GM19468 (cell line): ENCODE measurements at regions not wholly inside any gene's neighbourhood (a gene's known extent, or its start where the extent isn't known, plus 50 kb on each side); places are given as distances from the start of the nearest gene placed in this dataset.
"Not testable (repeated sequence)": the region's sequence is repeated elsewhere in the genome, so short reads cannot be mapped to it uniquely, and the experiment has no call there.

ENCODE experiments used
- ATAC-seq: cut with Tn5 transposase; IDR thresholded peaks from one replicate; pipeline ENCODE4 v1.9.1; 2021; ENCODE audit warnings: mild to moderate bottlenecking, moderate library complexity, moderate number of reproducible peaks; ENCODE audit not compliant: unreplicated experiment; ENCODE audit errors: extremely low read depth

DNA sequence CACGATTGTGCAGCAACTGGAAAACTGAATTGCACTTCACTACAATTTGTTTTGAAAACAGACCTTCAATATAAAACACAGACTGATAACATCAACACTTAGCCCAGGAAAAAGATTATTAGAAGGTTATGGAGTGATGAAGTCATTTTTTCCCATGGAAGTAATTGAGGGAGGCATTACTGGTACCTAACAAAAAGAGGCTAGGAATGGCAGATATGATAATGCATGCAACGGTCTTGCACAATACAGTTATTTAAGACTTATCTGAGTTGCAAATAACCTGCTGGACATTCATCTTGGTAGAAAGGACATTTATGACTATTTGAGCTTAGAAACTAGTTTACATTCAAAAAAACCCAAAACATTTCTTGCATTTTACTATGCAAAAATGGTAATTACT is 1031.9 kb downstream of the FAT4 start:
- ATAC-seq: no peak

DNA sequence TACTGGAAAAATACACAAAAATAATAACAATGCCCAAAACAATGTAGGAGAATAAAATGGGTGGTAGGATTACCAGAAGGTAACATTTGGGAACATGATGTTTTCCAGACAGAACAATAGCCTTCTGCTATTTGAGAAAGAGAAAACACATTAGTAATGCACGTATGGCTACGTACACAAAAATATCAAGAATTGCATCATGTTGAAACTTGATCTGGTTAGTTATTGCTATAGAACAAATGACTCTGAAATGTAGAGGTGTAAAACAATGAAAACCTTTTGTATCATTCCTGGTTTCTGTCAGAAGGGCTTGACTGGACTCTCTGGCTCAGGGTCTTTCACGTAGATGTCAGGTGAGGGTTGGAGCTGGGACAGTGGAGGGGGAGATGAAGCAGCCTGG is 1040.0 kb downstream of the FAT4 start:
- ATAC-seq: no peak

DNA sequence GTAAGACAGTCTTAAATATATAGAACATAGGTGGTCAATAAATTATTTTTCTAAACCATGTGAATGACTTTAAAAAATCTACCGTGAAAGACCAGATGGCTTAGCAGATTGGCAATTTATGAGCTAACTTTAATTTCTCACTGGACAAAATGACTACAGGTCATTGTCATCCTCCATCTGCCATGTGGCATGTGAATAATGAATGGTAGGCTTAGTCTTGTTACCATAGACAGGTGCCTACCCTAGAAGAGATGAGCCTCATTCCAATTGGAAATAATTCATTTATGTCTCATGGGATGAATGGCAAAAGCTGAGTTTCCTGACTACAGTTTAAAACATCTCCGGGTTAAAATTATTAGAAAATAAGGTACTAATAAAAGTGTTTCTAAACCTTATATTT is 1043.3 kb downstream of the FAT4 start:
- ATAC-seq: no peak

DNA sequence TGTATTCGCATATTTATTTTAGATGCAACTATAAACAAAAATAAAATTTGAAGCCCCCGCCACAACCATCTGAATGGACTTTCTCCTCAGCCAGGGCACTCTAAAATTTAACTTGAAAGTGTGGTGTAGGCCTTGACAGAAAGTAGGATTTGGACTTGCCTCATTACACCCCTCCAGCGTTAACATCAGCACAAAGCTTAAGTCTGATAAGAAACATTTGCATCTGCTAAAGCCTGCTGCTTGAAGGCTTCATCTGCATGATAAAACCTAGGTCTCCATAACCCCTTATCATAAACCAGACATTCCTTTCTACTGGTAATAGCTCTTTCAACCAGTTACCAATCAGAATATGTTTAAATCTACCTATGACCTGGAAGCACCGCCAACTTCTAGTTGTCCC is 1046.5 kb downstream of the FAT4 start:
- no peak for ATAC-seq

DNA sequence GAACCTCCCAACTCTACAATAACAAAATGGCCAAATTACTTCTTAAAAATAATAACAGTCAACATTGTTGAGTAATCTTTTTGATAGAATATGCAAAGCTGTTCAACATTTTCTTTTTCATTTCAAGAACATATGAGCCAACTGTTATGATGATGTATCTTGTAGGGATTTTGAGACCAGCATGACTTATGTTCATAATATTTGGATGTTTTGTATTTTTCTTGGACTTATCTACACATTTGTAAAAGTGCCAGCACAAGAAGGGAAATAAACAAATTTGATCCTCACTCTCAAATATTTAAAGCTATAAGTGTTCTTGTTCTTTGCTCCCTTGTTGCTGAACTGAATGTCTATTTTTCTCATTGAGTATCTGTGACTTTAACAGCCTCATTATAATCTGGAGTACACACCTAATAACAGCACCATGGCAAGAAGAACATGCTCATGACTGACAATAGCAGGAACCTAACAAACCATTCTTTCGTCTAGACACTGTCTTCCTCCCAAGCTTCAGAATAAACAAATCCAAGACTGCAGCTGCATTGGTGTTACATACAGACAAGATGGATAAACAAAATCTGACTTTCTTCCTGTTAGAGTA is 1049.7 kb downstream of the FAT4 start:
- ATAC-seq: no peak

DNA sequence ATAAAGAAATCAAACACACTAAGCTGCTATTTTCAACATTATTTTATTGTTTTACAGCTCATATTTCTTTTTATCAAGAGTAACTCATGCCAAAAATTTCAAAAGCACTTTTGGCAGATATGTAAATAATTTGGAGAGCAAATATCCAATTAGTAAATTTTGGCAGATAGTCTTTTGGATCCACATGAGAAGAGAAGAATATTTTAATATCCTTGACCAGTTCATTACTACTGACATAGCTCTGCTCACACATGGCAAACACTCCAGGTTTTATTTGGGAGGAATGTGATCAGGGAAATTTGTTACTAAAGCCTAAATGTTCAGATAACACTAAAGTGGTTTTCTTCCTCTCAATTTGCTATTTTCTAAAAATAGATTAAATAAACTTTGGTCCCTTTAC is 1054.3 kb downstream of the FAT4 start:
- ATAC-seq: no peak

DNA sequence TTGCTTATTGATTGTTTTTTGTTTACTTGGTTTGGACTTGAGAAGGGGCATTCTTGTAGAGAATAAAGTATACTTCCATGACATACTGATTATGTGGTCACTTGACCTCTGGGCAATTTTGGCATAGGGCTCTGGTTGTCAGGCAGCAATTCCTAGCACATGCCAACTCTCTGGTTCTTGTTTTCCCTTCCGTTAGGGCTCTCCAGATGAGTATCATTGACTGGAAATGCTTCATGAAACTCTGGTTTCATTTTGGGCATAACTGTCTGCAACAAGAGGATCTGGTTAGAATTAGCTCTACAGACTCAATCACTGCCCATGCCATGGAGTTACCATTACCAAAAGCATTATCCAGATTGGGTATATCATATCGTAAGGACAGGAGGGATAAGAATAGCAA is 1057.9 kb downstream of the FAT4 start:
- ATAC-seq: no peak

DNA sequence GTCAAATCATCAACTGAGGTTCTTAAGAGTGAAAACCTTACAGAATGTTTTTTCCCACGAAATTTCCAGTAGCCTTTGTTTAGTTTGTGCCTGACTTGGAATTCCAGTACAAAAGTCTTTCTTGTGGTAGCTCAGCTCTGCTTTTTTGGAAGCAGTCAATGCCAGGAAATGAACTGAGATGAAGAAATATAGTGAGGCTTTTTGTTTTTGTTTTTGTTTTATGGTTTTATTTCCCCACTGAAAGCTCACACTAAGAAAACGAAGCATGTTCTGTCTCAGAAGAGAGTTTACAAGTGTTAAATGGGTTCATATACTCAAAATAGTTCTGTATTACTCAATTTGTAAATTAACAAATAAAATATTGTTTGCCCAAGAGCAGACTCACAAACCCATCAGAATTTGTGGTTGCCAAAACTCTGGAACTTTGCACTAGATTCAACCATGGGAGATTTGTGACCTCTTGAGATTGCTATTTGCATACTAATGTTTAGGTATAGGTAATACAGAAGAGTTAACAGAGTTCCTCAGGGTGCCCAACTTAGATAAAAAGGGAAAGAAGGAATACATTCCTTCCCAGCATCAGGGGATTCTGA is 1060.8 kb downstream of the FAT4 start:
- no peak for ATAC-seq

DNA sequence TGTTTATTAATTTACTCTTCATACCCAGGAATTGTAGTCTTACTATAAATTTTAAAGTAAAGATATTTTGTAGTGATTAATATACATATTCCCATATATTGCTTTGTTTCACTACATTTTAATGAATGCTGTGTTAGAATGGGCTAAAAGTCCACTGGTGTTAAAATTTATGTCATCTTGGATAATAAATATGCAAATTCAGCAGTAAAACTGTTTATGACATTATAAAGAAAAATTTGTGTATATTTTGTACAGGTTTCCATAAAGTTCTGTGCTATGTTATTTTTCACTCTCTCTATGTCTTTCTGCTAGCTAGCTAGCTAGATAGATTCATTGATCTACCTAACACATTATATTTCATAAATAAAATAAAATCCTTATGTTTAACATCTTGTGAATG is 1071.2 kb downstream of the FAT4 start:
- no peak for ATAC-seq

DNA sequence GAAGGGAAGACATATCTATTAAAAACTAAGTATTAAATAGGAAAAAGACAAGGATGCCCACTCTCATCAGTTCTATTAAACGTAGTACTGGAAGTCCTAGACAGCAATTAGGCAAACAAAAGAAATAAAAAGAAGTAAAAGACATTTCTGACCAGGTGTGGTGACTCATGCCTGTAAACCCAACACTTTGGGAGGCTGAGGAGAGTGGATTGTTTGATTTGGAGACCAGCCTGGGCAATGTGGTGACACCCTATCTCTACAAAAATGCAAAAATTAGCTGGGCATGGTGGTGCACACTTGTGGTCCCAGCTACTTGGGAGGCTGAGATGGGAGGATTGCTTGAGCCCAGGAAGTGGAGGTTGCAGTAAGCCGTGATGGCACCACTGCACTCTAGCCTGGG is 1071.8 kb downstream of the FAT4 start:
- no peak for ATAC-seq

DNA sequence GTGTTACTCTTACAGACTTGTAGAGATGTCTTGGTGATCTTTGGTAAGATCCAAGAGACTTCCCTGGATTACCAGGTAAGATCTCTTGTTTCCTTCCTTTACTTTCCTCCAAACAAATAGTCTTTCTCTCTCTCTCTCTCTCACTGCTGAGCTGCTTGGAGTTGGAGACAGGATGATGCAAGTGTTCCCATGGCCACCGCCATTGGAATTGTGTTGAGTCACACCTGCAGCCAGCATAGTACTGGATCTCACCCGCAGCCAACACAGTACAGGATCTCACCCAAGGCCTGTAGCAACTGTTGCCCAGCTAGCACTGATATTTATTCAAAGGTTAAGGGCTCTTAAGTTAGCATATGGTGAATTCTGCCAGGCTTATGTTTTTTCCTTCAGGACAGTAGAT is 1080.9 kb downstream of the FAT4 start:
- ATAC-seq: no peak

DNA sequence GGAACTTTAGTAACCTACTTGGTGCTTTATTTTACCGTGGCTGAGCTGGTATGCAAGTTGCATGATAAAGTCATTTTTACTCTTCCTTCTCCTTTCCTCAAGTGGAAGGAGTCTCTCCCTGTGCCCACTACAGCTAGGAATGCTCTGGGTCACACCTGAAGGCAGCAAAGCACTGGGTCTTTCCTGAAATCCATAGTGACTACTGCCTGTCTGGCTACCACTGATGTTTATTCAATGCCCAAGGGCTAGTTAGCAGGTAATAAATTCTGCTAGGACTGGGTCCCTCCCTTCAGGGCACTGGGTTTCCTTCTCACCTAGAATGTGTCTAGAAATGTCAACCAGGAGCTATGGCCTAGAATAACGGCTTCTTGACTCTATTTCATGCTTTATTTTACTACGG is 1081.4 kb downstream of the FAT4 start:
- no peak for ATAC-seq

DNA sequence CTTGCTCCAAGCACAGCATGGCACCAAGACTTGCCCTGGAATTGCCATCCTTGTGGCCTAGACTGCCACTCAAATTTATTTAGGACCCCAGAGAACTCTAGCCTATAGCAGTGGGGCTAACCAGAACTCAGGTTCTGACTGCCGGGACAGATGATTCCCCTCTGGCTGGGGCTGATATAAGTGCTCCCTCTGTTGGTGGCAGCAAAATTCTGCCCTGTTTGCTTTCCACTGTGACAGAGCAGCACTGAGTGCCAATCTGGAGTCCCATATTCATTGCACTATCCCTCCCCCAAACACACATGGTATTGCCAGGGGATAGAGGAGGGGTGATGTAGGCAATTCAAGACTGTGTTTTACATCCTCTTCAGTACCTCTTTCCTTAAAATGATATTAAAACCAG is 1081.9 kb downstream of the FAT4 start:
- ATAC-seq: no peak

DNA sequence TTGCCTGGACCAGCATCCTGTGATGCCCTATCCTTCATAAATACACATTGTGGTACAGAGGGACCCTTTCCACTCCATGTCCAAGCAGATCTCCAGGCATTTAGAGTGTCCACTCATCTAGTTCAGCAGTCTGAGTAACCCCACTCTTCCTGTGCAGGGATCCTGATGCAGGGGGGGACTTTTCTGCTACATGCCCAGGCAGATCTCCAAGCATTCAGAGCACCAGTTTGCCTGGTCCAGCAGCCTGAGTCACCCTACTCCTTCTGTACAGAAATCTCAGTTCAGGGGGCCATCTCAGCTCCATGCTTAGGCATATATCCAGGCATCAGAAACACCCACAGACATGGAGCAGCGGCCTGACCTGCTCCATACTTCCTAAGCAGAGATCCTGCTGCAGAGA is 1089.8 kb downstream of the FAT4 start:
- ATAC-seq: no peak

DNA sequence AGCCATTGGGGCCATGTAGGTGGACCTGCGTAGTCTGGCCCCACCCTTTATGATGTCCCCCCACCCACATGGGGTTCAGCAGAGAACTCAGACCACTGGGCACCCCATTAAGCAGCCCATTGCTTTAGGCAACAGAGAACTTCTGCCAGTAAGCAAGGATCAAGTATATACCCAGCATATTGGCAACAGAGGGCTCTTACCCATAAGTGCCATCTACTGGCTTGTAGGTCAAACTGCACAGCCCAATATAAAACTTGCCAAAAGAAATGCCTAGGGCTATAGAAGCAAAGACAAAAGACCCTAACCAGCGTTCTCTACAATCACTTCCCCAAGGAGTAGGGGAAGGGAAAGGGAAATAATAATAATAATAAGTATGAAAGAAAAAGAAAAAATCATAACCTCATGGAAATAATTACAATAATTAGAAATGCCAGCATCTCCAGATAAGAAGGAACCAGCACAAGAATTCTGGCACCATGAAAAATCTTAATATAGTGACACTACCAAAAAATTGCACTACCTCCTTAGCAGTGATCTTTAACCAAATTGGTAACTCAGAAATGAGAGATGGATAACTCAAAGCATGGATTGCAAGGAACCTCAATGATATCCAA is 1090.7 kb downstream of the FAT4 start:
- no peak for ATAC-seq

DNA sequence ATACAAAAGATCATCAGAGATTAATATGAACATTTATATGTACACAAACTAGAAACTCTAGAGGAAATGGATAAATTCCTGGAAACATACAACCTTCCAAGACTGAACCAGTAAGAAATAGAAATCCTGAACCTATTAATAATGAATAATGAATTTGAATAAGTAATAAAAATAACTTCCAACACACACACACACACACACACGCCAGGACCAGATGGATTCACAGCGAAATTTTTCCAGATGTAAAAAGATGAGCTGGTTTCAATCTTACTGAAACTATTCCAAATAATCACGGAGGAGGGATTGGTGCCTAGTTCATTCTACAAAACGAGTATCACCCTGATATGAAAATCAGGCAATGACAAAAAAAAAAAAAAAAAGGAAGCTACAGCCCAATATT is 1095.0 kb downstream of the FAT4 start:
- no peak for ATAC-seq

DNA sequence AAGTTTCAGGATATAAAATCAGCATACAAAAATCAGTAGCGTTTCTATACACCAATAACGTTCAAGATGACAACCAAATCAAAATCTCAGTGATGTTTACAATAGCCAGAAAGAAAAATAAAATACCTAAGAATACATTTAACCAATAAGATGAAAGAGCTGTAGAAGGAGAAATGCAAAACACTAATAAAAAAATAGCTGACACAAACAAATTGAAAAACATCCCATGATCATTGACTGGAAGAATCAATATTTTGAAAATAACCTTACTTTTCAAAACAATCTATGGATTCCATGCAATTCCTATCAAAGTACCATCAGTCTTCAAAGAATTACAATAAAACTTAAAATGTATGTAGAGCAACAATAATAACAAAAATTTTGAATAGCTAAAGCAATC is 1096.3 kb downstream of the FAT4 start:
- ATAC-seq: no peak

DNA sequence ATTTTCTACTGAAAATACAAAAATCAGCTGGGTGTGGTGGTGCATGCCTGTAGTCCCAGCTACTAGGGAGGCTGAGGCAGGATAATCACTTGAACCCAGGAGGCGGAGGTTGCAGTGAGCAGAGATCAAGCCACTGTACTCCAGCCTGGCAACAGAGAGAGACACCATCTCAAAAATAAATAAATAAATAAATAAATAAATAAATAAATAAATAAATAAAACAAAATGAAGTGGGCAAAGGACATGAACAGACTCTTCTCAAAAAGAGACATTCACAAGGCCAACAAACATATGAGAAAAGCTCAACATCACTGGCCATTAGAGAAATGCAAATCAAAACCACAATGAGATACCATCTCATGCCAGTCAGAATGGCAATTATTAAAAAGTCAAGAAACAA is 1097.6 kb downstream of the FAT4 start:
- not testable (repeated sequence) for ATAC-seq

DNA sequence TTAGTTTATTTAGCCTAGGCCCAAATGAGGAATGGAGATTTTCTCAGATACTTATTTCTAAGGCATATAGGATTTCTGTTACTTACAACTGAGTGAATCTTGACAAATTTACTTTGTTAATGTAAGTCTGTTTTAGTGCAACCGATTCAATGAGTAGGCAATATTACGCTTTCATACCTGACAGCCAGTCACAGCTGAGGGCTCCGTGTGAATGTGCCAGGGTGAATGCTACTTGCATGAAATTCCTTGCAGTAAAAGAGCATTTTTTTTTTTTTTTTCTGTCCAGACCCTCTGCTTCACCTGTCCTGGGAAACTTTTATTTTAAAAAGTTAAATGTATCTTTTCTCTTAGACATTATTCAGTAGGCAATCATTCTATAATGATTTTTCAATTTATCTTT is 1100.0 kb downstream of the FAT4 start:
- ATAC-seq: no peak

DNA sequence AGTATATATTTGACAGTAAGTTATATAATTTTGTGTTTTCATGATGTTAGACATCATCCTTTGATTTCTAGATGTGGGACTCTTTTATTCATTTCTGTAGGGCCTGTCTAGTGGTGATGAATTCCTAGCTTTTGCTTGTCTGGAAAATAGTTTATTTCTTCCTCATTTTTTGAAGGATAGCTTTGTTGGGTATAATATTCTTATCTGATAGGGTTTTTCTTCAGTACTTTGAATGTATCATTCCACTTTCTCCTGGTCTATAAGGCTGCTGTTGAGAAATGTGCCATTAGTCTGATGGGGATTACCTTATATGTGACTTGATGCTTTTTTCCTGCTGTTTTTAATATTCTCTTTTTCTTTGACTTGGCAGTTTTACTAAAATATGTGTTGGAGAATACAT is 1104.5 kb downstream of the FAT4 start:
- no peak for ATAC-seq

DNA sequence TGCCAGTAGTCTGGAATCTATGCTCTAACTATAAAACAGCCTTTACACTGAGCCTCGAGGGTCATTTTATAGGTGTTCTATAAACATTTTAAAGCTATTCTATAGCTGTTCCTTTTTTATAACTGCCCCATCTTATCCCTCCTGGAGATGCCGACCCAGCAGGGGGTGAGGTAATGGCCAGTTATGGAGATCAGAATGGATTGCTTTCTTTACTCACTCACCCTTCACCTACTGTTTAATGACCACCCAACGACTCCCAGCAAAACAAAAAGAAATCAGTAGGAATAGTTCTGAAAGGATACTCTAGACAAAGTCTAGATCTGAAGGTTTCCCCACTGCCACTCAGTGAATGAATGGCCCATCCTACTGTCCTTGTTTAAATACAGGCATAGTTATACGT is 1113.1 kb downstream of the FAT4 start:
- no peak for ATAC-seq

DNA sequence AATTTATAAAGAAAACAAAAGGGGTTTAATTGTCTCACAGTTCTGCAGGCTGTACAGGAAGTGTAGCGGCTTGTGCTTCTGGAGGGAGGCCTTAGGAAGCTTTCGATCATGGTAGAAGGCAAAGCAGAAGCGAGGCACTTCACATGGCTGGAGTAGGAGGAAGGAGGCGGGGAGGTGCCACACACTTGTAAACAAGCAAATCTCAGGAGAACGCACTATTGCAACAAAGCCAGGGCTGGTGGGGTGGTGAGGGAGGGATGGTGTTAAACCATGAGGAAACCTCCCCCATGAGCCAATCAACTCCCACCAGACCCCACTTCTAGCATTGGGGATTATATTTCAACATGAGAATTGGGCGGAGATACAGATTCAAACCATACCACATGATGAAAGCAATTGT is 1116.3 kb downstream of the FAT4 start:
- no peak for ATAC-seq
